HUDEP-2 (cell line): ENCODE measurements at regions not wholly inside any gene's neighbourhood (a gene's known extent, or its start where the extent isn't known, plus 50 kb on each side); places are given as distances from the start of the nearest gene placed in this dataset.

Experiments used
- DNase-seq, 76 experiments: peaks; one replicate each; lab custom pipeline; 2025; ENCODE audit not compliant: unreplicated experiment in 76 of 76; lab: John Stamatoyannopoulos, UW

- no peak for DNase-seq
Observed at GRCh38 chr11:128407962-128408361, 179.4 kb downstream of the ETS1 start.

- no peak for DNase-seq
Observed at GRCh38 chr11:128405714-128406662, 181.4 kb downstream of the ETS1 start.

- no peak for DNase-seq
Observed at GRCh38 chr11:128405112-128405511, 182.2 kb downstream of the ETS1 start.

- no peak for DNase-seq
Observed at GRCh38 chr11:128404437-128404836, 182.9 kb downstream of the ETS1 start.

GRCh38 chr11:128400382-128401203, 186.8 kb downstream of the ETS1 start:
- no peak for DNase-seq

GRCh38 chr11:128399251-128400121, 187.9 kb downstream of the ETS1 start:
- no peak for DNase-seq

- no peak for DNase-seq
Observed at GRCh38 chr11:128398517-128399250, 188.7 kb downstream of the ETS1 start.

- no peak for DNase-seq
Observed at GRCh38 chr11:128397362-128397761, 190.0 kb downstream of the ETS1 start.

- DNase-seq: no peak
Observed at GRCh38 chr11:128394431-128395089, 192.8 kb downstream of the ETS1 start.

- DNase-seq: no peak
Observed at GRCh38 chr11:128392259-128392658, 195.1 kb downstream of the ETS1 start.

- DNase-seq: no peak
Observed at GRCh38 chr11:128391811-128392210, 195.5 kb downstream of the ETS1 start.

- DNase-seq: no peak
Observed at GRCh38 chr11:128390246-128390645, 197.1 kb downstream of the ETS1 start.

GRCh38 chr11:128389461-128389976, 197.8 kb downstream of the ETS1 start:
- DNase-seq: no peak

GRCh38 chr11:128388206-128388815, 199.0 kb downstream of the ETS1 start:
- no peak for DNase-seq

- no peak for DNase-seq
Observed at GRCh38 chr11:128379587-128380580, 207.5 kb downstream of the ETS1 start.

- no peak for DNase-seq
Observed at GRCh38 chr11:128375961-128376360, 211.4 kb downstream of the ETS1 start.

GRCh38 chr11:128374026-128374425, 213.3 kb downstream of the ETS1 start:
- DNase-seq: no peak

- no peak for DNase-seq
Observed at GRCh38 chr11:128372977-128373376, 214.4 kb downstream of the ETS1 start.
